SU-DHL-6 (cell line): ENCODE measurements at regions not wholly inside any gene's neighbourhood (a gene's known extent, or its start where the extent isn't known, plus 50 kb on each side); places are given as distances from the start of the nearest gene placed in this dataset.

ENCODE experiments used
- H2AFZ ChIP-seq: fragments of 200-600 bp; sonication (generic); 2 replicates; pipeline ENCODE4 v1.6.1; 2014; ENCODE audit warnings: low read depth, mild to moderate bottlenecking, moderate library complexity, mixed read lengths, antibody characterized with exemption, low read length; ENCODE audit not compliant: severe bottlenecking
- H3F3A ChIP-seq: fragments of 200-600 bp; shearing (Covaris generic); 2 replicates; pipeline ENCODE4 v1.6.0; 2016; ENCODE audit warnings: antibody characterized with exemption, mild to moderate bottlenecking; ENCODE audit not compliant: insufficient read depth
- H3K27ac ChIP-seq: fragments of 200-600 bp; sonication (generic); 2 replicates; pipeline ENCODE4 v1.5.1; 2016; ENCODE audit warnings: low read depth, mild to moderate bottlenecking, low read length, moderate library complexity, mixed read lengths
- H3K27me3 ChIP-seq: fragments of 200-600 bp; sonication (generic), shearing (Covaris generic); 2 replicates; pipeline ENCODE4 v1.6.0; 2014; ENCODE audit warnings: mild to moderate bottlenecking, low read length
- H3K36me3 ChIP-seq: fragments of 200-600 bp; sonication (generic); 2 replicates; pipeline ENCODE4 v1.6.1; 2014; ENCODE audit warnings: mild to moderate bottlenecking, low read length, mixed read lengths
- H3K4me2 ChIP-seq: fragments of 300-600, 200-600 bp; shearing (Covaris generic), sonication (generic); 2 replicates; pipeline ENCODE4 v1.6.0; 2014; ENCODE audit warnings: low read length, low read depth, mild to moderate bottlenecking; ENCODE audit not compliant: poor library complexity, severe bottlenecking
- H3K4me3 ChIP-seq: fragments of 200-600 bp; sonication (generic); 2 replicates; pipeline ENCODE4 v1.5.1; 2014; ENCODE audit warnings: antibody characterized with exemption, low read length, mild to moderate bottlenecking, mixed read lengths; ENCODE audit not compliant: insufficient read depth, poor library complexity, severe bottlenecking
- H3K79me2 ChIP-seq: fragments of 200-600 bp; sonication (generic); 2 replicates; pipeline ENCODE4 v1.6.1; 2014; ENCODE audit warnings: mild to moderate bottlenecking, low read length, moderate library complexity; ENCODE audit not compliant: insufficient read depth
- H3K9ac ChIP-seq: fragments of 200-600 bp; sonication (generic); 2 replicates; pipeline ENCODE4 v1.7.0; 2014; ENCODE audit warnings: mild to moderate bottlenecking, low read length
- H3K9me2 ChIP-seq: fragments of 200-600 bp; sonication (generic); replicated peaks from 2 replicates; pipeline ENCODE4 v1.6.1; 2014; ENCODE audit warnings: low read length; ENCODE audit not compliant: insufficient read depth
- H3K9me3 ChIP-seq: fragments of 200-600 bp; sonication (generic); 2 replicates; pipeline ENCODE4 v1.6.1; 2014; ENCODE audit warnings: low read length, mixed read lengths; ENCODE audit not compliant: insufficient read depth
- H4K20me1 ChIP-seq: fragments of 200-600 bp; sonication (generic); 2 replicates; pipeline ENCODE4 v1.6.1; 2014; ENCODE audit warnings: low read depth, mild to moderate bottlenecking, antibody characterized with exemption, low read length, moderate library complexity, mixed read lengths
- EZH2phosphoT487 ChIP-seq: fragments of 200-600 bp; sonication (generic), shearing (Covaris generic); conservative IDR thresholded peaks from 2 replicates; pipeline ENCODE4 v1.6.1; 2018; ENCODE audit warnings: mild to moderate bottlenecking, antibody characterized with exemption, low read length, moderate library complexity, mixed read lengths
- TF ChIP-seq, protein P1 (sequence below): fragments of 200-600 bp; sonication (generic); IDR thresholded peaks from one replicate; pipeline ENCODE4 v1.5.1; 2017; ENCODE audit warnings: antibody characterized with exemption, mild to moderate bottlenecking, low read length, moderate library complexity; ENCODE audit not compliant: insufficient read depth, poor library complexity, severe bottlenecking

- H3K4me3 ChIP-seq = no peak overlapping the region
- TF ChIP-seq, protein P1, sequence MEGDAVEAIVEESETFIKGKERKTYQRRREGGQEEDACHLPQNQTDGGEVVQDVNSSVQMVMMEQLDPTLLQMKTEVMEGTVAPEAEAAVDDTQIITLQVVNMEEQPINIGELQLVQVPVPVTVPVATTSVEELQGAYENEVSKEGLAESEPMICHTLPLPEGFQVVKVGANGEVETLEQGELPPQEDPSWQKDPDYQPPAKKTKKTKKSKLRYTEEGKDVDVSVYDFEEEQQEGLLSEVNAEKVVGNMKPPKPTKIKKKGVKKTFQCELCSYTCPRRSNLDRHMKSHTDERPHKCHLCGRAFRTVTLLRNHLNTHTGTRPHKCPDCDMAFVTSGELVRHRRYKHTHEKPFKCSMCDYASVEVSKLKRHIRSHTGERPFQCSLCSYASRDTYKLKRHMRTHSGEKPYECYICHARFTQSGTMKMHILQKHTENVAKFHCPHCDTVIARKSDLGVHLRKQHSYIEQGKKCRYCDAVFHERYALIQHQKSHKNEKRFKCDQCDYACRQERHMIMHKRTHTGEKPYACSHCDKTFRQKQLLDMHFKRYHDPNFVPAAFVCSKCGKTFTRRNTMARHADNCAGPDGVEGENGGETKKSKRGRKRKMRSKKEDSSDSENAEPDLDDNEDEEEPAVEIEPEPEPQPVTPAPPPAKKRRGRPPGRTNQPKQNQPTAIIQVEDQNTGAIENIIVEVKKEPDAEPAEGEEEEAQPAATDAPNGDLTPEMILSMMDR = no peak
- TF ChIP-seq EZH2phosphoT487 = no peak
- no peaks in the 10 kb centered on the region for H3K9me3 ChIP-seq
- H3K27ac ChIP-seq = no peak overlapping the region
- H3F3A ChIP-seq = no peaks in the 10 kb centered on the region
- H3K27me3 ChIP-seq = no peaks in the 10 kb centered on the region
- no peak overlapping the region for H3K9ac ChIP-seq
- H2AFZ ChIP-seq = no peak overlapping the region
- H3K9me2 ChIP-seq = no peaks in the 10 kb centered on the region
- no peaks in the 10 kb centered on the region for H3K36me3 ChIP-seq
- H3K79me2 ChIP-seq = no peaks in the 10 kb centered on the region
- H4K20me1 ChIP-seq = no peaks in the 10 kb centered on the region
- no peak overlapping the region for H3K4me2 ChIP-seq
Measured at GRCh38 chr2:42930025-42930581, 137.7 kb upstream of the HAAO start.

GRCh38 chr2:42929546-42930024, 137.2 kb upstream of the HAAO start:
- no peaks in the 10 kb centered on the region for H3K36me3 ChIP-seq
- no peaks in the 10 kb centered on the region for H3F3A ChIP-seq
- TF ChIP-seq, protein P1 = no peak
- TF ChIP-seq EZH2phosphoT487 = no peak
- no peaks in the 10 kb centered on the region for H3K79me2 ChIP-seq
- no peak overlapping the region for H3K9ac ChIP-seq
- no peaks in the 10 kb centered on the region for H3K9me2 ChIP-seq
- H3K4me2 ChIP-seq = no peak overlapping the region
- no peaks in the 10 kb centered on the region for H3K27me3 ChIP-seq
- no peak overlapping the region for H3K27ac ChIP-seq
- H3K9me3 ChIP-seq = no peaks in the 10 kb centered on the region
- no peak overlapping the region for H3K4me3 ChIP-seq
- H4K20me1 ChIP-seq = no peaks in the 10 kb centered on the region
- H2AFZ ChIP-seq = no peak overlapping the region

GRCh38 chr2:42928692-42929545, 136.5 kb upstream of the HAAO start:
- H2AFZ ChIP-seq = no peak overlapping the region
- no peak overlapping the region for H3K4me2 ChIP-seq
- H3K27ac ChIP-seq = no peak overlapping the region

More at GRCh38 chr2:42928692-42929545, 136.5 kb upstream of the HAAO start:
- H3F3A ChIP-seq = no peaks in the 10 kb centered on the region
- no peaks in the 10 kb centered on the region for H3K36me3 ChIP-seq
- H3K9me2 ChIP-seq = no peaks in the 10 kb centered on the region
- H3K9ac ChIP-seq = no peak overlapping the region
- no peaks in the 10 kb centered on the region for H4K20me1 ChIP-seq
- H3K27me3 ChIP-seq = no peaks in the 10 kb centered on the region
- H3K4me3 ChIP-seq = no peak overlapping the region
- TF ChIP-seq, protein P1 = no peak
- no peak for TF ChIP-seq EZH2phosphoT487
- H3K9me3 ChIP-seq = no peaks in the 10 kb centered on the region
- H3K79me2 ChIP-seq = no peaks in the 10 kb centered on the region
